ENCODE measurements at regions not wholly inside any gene's neighbourhood (a gene's known extent, or its start where the extent isn't known, plus 50 kb on each side); places are given as distances from the start of the nearest gene placed in this dataset.

GRCh38 chr1:72648465-72648864 lies 366.1 kb upstream of the NEGR1 start:
- Mint-ChIP-seq H3K4me1 (no peaks in the 10 kb centered on the region), H3K27me3 (ENCODE audit: low read depth, poor library complexity) (no peaks in the 10 kb centered on the region), H3K27ac (no peak overlapping the region), H3K9me3 (no peaks in the 10 kb centered on the region), H3K4me3 (no peak overlapping the region), H3K36me3 (ENCODE audit: low read depth) (no peaks in the 10 kb centered on the region)
- no peak for TF ChIP-seq CTCF (IDR thresholded peaks at IDR 0.05)
- DNase-seq, result no peak

- Mint-ChIP-seq H3K4me3 (no peak overlapping the region), H3K4me1 (no peaks in the 10 kb centered on the region), H3K9me3 (no peaks in the 10 kb centered on the region), H3K36me3 (ENCODE audit: low read depth) (no peaks in the 10 kb centered on the region), H3K27me3 (ENCODE audit: low read depth, poor library complexity) (no peaks in the 10 kb centered on the region), H3K27ac (no peak overlapping the region)
- DNase-seq, result no peak
- TF ChIP-seq CTCF (IDR thresholded peaks at IDR 0.05), result no peak
Measured at GRCh38 chr1:72643142-72643541, 360.8 kb upstream of the NEGR1 start.

- DNase-seq, result no peak
- H3K36me3 Mint-ChIP-seq (ENCODE audit: low read depth), result no peaks in the 10 kb centered on the region
- H3K4me1 Mint-ChIP-seq, result peaks cover 6% of the 10 kb centered on the region
- no peak overlapping the region for H3K27ac Mint-ChIP-seq
- H3K9me3 Mint-ChIP-seq, result no peaks in the 10 kb centered on the region
- TF ChIP-seq CTCF (IDR thresholded peaks at IDR 0.05), result no peak
- H3K27me3 Mint-ChIP-seq (ENCODE audit: low read depth, poor library complexity), result no peaks in the 10 kb centered on the region
- no peak overlapping the region for H3K4me3 Mint-ChIP-seq
Measured at GRCh38 chr1:72637593-72637992, 355.3 kb upstream of the NEGR1 start.

GRCh38 chr1:72636631-72637030 lies 354.3 kb upstream of the NEGR1 start:
- Mint-ChIP-seq H3K4me1 (peaks cover 6% of the 10 kb centered on the region), H3K36me3 (ENCODE audit: low read depth) (no peaks in the 10 kb centered on the region), H3K27me3 (ENCODE audit: low read depth, poor library complexity) (no peaks in the 10 kb centered on the region), H3K27ac (no peak overlapping the region), H3K9me3 (no peaks in the 10 kb centered on the region), H3K4me3 (no peak overlapping the region)
- DNase-seq, result no peak
- TF ChIP-seq CTCF (IDR thresholded peaks at IDR 0.05), result no peak

- DNase-seq, result no peak
- no peak overlapping the region for H3K27ac Mint-ChIP-seq
- peaks cover 6% of the 10 kb centered on the region for H3K4me1 Mint-ChIP-seq
- no peak overlapping the region for H3K4me3 Mint-ChIP-seq
- H3K9me3 Mint-ChIP-seq, result no peaks in the 10 kb centered on the region
- no peaks in the 10 kb centered on the region for H3K27me3 Mint-ChIP-seq (ENCODE audit: low read depth, poor library complexity)
- H3K36me3 Mint-ChIP-seq (ENCODE audit: low read depth), result no peaks in the 10 kb centered on the region
- no peak for TF ChIP-seq CTCF (IDR thresholded peaks at IDR 0.05)
Measured at GRCh38 chr1:72635719-72636118, 353.4 kb upstream of the NEGR1 start.

- no peak for DNase-seq
- no peak for TF ChIP-seq CTCF (IDR thresholded peaks at IDR 0.05)
- no peaks in the 10 kb centered on the region for H3K36me3 Mint-ChIP-seq (ENCODE audit: low read depth)
- no peaks in the 10 kb centered on the region for H3K27me3 Mint-ChIP-seq (ENCODE audit: low read depth, poor library complexity)
- no peak overlapping the region for H3K27ac Mint-ChIP-seq
- H3K9me3 Mint-ChIP-seq, result no peaks in the 10 kb centered on the region
- peaks cover 6% of the 10 kb centered on the region for H3K4me1 Mint-ChIP-seq
- no peak overlapping the region for H3K4me3 Mint-ChIP-seq
Measured at GRCh38 chr1:72634946-72635345, 352.6 kb upstream of the NEGR1 start.

Data from nephron progenitor cell (in vitro differentiated cells).